SIG-M5 treated with dmso at 0.1 percent for 504 hours (cell line): ENCODE measurements at regions not wholly inside any gene's neighbourhood (a gene's known extent, or its start where the extent isn't known, plus 50 kb on each side); places are given as distances from the start of the nearest gene placed in this dataset.
"Not testable (repeated sequence)": the region's sequence is repeated elsewhere in the genome, so short reads cannot be mapped to it uniquely, and the experiment has no call there.

Experiments used
- DNase-seq: peaks from one replicate; lab custom pipeline; 2025; ENCODE audit not compliant: unreplicated experiment; lab: John Stamatoyannopoulos, UW

GRCh38 chr4:104549736-104550135 is 55.0 kb upstream of the CXXC4 start:
- DNase-seq = no peak

GRCh38 chr4:104559502-104559901 is 64.8 kb upstream of the CXXC4 start:
- DNase-seq = no peak

DNA sequence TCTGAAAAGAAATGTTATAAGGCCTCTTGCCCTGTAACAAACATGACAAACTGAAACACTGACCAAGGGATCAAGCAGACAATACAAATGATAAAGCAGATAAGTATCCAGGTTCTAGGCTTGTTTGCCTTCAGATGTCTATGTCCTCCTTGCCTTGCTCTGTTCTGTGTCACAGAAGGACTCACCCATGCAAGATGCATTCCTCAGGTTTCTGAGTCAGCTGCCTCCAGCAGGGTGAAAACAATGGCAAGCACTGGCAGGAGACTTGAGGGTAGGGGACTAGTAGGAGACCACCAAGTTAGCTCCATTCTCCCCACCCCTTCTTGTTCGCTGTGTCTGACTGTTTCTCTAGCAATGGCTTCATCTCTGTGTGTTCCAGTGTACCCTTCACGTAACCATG is 76.6 kb upstream of the CXXC4 start:
- DNase-seq = no peak

GRCh38 chr4:104574371-104574770 is 79.7 kb upstream of the CXXC4 start:
- no peak for DNase-seq

DNA sequence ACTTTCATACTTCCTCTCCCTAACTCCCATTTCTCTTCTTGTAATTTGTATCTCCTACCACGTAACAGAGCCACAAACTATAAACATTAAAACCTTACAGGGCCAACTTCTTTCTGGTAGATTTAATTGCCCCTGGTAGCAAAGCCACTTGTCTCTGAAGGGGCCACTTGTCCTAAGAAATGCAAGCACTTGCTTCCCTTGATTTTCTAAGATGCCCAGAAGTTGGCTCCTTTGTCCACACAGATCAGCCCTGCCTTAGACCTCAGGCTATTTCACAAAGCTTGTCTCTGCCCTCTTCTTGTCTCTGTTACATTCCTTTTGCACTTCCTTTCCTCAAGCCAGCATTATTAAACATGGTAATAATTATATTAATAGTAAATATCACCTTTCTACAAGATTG is 80.6 kb upstream of the CXXC4 start:
- DNase-seq = no peak

DNA sequence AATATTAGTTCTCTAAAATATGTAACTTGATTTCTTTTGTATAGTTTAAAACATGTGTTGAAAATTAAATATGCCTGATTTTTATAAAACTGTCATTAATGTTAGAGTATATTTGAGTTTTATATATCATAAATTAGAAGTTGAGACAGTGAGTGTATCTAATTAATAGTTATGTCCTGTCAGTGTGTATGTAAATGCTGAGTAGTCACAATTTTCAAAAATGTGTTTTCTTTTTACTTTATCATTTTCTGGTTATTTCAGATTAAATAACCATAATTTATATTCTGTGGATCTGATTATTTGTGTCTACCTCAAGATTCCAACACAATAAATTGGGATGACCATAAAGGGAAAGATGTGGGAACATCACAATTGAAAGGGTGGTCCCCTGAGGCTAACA is 82.7 kb upstream of the CXXC4 start:
- no peak for DNase-seq

- not testable (repeated sequence) for DNase-seq
Measured at GRCh38 chr4:104581476-104581875, 86.8 kb upstream of the CXXC4 start.

DNA sequence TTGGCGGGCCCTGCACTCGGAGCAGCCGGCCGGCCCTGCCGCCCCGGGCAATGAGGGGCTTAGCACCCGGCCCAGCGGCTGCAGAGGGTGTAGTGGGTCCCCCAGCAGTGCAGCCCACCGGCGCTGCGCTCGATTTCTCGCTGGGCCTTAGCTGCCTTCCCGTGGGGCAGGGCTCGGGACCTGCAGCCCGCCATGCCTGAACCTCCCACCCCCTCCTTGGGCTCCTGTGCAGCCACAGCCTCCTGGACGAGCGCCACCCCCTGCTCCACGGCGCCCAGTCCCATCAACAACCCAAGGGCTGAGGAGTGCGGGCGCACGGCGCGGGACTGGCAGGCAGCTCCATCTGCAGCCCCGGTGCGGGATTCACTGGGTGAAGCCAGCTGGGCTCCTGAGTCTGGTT is 87.4 kb upstream of the CXXC4 start:
- DNase-seq = not testable (repeated sequence)

GRCh38 chr4:104589264-104589868 is 94.7 kb upstream of the CXXC4 start:
- no peak for DNase-seq

DNA sequence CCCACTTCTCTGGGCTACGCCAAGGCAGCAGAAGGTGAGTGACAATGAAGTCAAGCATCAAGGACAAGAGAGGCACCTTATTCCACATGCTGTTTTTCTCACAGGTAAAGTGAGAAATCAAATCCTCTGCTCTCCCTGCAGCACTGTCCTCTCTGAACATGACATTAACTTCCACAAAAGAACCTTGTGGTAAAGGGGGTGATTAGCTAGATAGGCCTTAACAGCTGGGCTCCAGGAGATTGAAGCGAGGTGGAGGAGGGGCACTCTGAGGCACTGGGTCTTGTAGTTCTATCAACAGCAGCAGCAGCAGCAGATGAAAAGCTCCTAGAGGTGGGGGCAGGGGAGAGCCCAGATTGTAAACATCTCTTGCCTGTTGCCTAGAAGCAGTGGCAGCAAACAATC is 96.8 kb upstream of the CXXC4 start:
- no peak for DNase-seq

GRCh38 chr4:104592183-104592582 is 97.5 kb upstream of the CXXC4 start:
- no peak for DNase-seq

- no peak for DNase-seq
Measured at GRCh38 chr4:104593019-104593418, 98.3 kb upstream of the CXXC4 start.

DNA sequence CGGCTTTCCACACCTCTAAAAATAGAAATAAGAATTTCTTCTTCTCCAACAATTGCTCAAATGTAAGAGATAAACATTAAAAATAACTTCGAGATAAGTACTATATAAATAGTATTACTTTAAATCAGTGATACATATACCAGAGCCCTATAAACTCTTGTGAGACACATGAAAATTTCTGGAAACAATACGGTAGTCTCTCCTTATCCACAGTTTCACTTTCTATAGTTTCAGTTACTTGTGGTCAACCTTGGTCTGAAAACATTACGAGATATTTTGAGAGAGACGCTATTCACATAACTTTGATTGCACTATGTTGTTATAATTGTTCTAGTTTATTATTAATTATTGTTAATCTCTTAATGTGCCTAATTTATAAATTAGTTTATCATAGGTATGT is 101.5 kb upstream of the CXXC4 start:
- no peak for DNase-seq

- DNase-seq = no peak
Measured at GRCh38 chr4:104615496-104615895, 120.8 kb upstream of the CXXC4 start.

DNA sequence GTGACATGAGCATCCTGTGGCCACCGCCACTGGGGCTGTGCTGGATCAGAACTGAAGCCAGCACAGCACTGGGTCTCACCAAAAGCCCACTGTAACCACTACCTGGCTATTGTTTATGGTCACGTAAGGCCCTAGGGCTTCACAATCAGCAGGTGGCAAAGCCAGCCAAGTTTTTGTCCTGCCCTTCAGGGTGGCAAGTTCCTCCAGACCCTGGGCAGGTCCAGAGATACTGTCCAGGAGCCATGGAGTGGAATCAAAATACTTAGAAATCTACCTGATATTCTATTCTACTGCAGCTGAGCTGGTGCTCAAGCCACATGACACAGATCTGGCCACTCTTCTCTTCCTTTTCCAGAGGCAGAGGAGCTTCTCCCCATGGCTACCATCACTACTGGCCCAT is 121.2 kb upstream of the CXXC4 start:
- DNase-seq = no peak

DNA sequence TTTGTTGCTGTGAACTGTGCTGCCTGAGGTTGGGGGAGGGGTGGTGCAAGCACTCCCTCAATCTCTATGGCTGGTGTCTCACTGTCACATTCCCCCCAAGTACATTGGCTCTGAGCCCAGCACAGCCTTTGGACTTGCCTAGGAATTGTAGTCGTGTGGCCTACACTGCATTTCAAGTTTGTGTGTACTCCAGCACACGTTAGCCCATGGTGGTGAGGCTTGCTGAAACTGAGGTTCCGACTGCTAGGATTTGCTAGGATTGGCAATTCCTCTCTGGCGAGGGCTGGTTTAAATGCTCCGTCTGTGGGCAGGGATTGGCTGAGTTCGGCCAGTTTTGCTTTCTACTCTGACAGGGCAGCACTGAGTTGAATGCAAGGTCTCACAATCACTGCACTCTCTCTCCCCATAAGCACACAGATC is 121.7 kb upstream of the CXXC4 start:
- DNase-seq = no peak

GRCh38 chr4:104625706-104626105 is 131.0 kb upstream of the CXXC4 start:
- DNase-seq = no peak

- no peak for DNase-seq
Measured at GRCh38 chr4:104629601-104630000, 134.9 kb upstream of the CXXC4 start.

DNA sequence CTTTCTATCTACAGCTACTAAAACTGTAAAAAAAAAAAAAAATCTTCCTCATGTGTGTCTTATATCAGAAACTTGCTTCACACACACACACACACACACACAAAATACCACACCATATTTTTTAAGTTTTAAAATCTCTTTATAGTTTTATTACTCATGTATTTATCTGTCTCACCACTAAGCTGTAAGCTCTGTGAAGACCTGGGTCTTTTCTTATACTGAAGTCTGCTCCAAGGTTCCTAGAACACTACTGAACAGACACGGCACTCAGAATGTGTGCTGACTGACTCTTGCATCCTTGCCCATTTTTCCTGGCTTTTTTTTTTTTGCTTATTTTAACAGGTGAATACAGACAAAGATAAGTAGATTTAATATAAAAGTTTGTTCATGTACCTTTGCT is 135.6 kb upstream of the CXXC4 start:
- no peak for DNase-seq

GRCh38 chr4:104631000-104631399 is 136.3 kb upstream of the CXXC4 start:
- no peak for DNase-seq

- DNase-seq = no peak
Measured at GRCh38 chr4:104641418-104641817, 146.7 kb upstream of the CXXC4 start.

GRCh38 chr4:104642521-104642920 is 147.8 kb upstream of the CXXC4 start:
- DNase-seq = no peak

- DNase-seq = no peak
Measured at GRCh38 chr4:104643805-104644204, 149.1 kb upstream of the CXXC4 start.

- no peak for DNase-seq
Measured at GRCh38 chr4:104649631-104650030, 154.9 kb upstream of the CXXC4 start.
